CD4-positive, alpha-beta T cell treated with Interleukin-17A for 1 hour (primary cell): ENCODE measurements at regions not wholly inside any gene's neighbourhood (a gene's known extent, or its start where the extent isn't known, plus 50 kb on each side); places are given as distances from the start of the nearest gene placed in this dataset.
"Not testable (repeated sequence)": the region's sequence is repeated elsewhere in the genome, so short reads cannot be mapped to it uniquely, and the experiment has no call there.

Experiments used
- DNase-seq: peaks from one replicate; pipeline ENCODE4 v3.0.0-alpha.2; 2020

DNA sequence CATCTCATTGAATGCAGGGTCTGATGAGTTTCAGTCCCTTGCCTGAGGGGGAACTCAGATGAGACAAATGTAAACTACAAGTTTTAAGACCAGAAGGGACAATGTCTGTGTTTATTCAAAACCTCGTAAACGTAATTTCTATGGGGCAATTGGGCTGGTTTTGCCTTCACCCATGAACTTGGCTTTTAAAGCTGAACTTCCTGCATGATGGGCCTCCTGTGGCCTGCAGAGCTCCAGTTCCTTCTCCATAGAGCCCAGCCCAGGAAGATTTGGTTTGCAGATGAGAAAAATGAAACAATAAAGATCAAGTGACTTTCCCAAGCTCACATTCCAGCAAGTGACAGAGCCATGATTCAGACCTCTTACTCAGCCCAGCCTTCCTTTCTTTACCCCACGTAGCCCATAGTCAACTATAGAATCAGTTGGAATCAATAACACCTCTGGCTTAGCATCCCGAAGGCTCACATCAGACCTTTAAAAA is 612.3 kb downstream of the UTRN start:
- no peak for DNase-seq

DNA sequence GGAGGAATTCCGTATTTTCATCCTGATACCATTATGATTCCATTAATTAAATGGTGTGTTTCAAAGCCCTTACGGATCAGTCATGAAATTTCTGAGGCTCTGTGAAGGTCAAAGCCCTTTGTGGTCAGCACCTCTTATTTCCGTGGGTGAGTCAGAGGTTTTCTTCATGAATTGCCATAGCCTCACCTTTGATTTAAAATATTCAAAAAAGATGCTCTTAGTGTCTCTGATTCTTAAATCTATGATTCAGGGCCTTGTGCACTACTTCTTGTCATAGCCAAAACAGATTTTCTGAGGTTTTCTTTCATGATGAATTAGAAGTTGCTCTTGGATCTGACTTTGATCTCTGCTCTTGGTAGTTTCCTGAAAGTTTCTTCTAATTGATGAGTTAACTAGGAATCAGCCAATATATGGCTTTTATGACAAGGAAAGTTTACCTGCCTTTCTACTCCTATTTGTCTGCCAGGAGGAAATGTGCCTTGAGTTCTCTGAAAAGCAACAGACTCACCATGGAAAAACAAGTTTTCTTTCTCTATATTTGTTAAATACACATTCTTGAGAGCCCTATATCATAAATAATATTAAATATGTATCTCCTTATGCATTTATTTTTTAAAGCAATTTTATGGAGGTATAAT is 613.0 kb downstream of the UTRN start:
- no peak for DNase-seq

DNA sequence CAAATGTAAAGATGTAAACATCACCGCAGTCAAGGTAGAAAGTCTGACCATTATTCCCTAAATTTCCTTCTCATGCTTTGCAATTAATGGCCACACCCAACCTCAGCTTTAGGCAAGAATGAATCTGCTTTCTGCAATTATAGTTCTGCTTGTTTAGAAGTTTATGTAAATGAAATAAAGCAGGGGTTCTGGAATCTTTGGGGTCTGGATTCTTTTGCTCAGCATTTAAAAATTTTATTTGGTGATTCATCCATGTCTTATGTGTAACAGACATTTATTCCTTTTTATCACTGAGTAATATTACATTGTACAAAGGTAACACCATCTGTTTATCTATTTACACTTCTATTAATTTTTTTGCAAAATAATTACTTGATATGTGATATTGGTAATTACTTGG is 613.6 kb downstream of the UTRN start:
- no peak for DNase-seq

DNA sequence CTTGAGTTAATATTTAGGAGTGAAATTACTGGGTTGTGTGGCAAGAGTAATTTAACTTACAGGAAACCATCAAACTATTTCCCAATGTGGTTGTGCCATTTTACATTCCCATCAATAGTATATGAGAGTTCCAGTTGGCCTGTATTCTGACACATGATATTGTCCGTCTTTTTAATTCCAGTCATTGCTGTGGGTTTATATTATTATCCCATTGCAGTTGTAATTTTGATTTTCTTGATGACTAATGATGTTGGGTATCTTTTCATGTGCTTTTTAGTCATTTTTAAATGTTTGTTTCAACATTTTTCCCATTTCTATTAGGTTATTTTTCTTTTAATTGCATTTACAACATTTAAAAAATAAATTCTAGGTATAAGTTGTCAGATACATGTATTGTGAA is 614.0 kb downstream of the UTRN start:
- no peak for DNase-seq

DNA sequence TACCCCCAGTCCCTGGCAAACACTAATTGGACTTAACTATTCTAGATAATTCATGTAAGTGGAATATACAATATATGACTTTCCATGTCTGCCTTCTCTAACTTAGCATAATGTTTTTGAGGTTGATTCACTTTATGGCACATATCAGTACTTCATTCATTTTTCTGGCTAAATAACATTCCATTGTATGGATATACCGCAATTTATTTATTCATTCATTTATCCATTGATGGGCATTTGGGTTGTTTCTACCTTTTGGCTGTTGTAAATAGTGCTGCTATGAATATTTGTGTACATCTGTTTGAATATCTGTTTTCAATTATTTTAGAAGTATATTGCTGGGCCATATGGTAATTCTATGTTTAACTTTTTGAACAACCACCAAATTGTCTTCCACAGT is 616.3 kb downstream of the UTRN start:
- no peak for DNase-seq

DNA sequence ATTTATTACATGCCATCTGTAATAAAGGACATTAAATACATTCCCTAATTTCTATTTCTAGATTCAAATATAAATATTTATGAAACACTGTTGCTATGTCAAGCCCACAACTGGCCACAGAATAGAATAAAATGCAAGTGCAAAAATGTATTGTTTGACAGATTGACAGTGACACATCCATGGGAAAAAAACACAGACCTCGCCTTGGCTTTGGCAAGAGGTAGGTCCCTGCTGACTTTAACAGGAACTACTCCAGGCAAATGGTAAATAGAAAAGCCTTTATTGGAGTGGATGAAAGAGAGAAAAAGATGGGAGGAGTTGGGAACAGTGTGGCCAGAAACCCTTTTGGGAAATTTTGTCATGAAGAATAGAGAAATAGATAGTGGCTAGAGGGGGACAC is 622.9 kb downstream of the UTRN start:
- DNase-seq, result no peak

DNA sequence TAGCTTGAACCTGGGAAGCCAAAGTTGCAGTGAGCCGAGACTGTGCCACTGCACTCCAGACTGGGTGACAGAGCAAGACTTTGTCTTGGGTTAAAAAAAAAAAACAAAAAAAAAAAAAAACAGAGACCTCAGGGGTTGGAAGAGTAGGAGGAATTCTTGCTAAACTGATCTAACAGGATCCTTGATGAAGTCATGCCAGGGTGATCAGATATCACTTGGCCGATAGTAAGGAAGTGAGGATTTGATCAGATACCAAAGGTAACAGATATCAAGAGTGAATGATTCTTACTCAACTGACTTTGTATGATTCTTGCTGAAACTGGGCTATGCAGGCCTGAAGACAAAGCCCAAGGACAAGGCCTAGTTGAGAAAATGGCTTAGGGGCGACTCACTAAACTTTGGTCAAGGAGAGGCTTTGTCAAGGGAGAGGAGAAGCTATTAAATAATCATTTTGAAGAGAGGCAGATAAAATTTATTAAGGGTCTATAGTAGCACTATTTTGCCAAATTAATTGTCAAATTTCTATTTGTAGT is 624.7 kb downstream of the UTRN start:
- no peak for DNase-seq

DNA sequence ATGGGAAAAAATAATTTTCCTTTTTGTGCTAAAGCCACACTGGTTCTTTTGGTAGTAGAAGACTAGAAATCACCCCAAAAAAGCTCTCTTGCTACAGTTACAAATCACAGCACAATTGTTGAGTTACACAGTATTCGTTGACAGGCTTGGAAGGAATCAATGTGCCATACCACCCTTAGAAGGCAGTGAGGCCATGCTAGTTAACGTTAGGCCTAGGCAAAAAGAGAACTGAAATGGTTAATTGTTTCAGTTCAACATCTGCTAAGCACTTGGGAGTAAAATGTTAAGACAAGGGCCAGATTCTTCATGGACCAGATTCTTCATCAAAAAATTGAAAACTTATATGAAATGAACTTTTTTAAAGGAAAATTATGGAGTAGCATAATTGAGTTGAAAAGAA is 626.2 kb downstream of the UTRN start:
- DNase-seq, result no peak

DNA sequence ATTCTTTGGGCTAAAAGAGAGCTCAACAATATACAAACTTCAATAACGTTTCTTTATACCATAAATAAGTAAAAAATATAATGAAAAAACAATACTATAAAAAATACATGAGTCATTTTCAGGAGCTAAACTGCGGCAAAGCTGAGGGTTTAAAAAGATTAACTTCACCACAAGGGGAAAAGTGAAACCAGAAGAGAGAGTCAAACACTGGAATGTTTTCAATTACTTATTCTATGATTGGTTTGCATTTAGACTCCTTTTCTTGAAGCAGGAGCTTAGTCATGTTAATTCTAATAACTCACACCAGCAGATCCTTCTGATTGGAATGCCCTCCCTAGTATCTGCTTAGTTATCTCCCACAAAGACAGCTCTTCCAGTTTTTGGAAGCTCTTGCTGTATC is 627.3 kb downstream of the UTRN start:
- peak; percentile 2 for DNase-seq

DNA sequence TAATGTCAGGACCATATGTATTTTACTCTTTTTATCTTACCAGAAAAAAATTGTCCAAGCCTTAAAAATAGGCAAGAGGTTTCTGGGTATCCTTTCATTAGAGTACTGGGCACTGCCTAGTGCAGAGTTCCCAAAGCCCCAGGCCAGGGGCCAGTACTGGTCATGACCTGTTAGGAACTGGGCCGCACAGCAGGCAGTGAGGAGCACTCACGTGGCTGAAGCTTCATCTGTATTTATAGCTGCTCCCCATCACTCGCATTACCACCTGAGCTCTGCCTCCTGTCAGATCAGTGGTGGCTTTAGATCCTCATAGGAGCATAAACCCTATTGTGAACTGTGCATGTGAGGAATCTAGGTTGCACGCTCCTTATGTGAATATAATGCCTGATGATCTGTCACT is 632.9 kb downstream of the UTRN start:
- no peak for DNase-seq

DNA sequence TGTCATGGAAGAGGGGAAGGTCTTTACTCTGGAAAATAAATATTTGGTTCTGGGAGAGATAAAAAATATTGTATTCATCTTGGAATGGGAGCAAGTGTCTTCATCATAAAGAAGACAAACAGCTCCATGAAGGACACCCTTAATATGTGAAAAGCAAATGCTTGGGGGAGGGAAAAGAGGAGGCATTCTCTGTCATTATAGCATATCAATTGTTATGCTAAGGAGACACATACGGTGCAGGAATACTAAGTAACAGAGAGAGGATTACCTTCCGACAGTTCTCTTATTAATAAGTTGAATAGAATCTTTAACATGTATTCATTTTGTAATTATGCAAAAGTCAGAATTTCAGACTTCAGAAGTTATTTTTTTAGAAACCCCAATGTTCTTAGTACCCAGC is 634.4 kb downstream of the UTRN start:
- no peak for DNase-seq

DNA sequence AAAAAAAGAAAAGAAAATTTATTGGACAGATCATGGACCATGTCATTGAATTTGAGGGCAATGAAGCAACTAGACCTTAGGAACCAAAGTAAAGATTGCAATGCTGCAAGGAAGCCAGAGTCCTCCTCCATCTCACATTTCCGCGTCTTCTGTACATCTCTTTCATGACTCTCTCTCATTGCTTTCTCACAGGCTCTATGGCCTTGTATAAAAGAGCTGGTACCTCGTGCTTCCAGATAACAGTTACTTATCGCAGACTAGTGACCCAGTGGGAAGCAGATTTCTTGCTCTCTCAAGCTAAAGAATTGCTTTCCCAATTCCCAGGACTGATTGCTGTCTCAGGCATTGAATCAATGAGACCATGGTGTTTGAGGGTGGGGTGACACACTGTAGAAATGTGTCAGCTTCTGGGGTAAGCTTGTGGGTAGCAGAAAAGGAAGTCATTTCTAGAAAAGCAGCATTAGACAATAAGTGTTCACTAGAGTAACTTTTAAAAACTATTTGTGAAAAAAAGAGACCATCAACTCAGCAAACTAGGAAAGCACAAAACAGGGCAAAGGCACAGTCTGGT is 635.3 kb downstream of the UTRN start:
- no peak for DNase-seq

DNA sequence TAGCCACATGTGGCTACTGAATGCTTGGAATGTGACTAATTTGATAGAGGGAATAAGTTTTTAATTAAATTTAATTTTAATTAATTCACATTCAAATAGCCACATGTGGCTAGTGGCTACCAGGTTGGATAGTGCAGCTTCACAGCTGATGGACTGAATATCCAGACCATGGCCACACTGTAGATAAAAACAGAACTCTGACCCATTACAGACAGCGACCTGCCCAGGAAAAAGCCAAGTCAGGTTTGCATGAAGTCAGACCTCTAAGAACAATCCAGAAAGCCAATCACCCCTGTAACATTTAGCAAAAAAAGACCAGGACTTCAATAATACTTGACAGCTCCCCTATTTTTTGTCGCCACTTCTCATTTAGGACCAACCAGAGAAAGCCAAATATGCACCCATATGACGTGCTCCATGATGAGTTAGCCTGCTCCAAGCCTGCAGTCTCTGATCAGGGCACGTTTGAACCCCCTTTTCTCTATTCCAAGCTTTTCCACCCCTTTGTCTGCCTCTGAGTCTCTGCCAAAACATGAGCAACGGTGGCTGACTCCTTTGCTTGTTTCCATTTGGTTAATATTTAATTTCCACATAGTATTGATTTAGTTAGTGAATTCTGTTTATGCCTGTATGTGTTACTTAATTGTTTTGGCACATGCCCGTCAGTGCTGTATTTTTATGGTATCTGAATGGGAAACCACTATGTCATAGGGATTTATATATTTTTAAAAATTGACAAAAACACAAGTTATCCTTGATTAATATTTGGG is 636.3 kb downstream of the UTRN start:
- DNase-seq, result no peak

DNA sequence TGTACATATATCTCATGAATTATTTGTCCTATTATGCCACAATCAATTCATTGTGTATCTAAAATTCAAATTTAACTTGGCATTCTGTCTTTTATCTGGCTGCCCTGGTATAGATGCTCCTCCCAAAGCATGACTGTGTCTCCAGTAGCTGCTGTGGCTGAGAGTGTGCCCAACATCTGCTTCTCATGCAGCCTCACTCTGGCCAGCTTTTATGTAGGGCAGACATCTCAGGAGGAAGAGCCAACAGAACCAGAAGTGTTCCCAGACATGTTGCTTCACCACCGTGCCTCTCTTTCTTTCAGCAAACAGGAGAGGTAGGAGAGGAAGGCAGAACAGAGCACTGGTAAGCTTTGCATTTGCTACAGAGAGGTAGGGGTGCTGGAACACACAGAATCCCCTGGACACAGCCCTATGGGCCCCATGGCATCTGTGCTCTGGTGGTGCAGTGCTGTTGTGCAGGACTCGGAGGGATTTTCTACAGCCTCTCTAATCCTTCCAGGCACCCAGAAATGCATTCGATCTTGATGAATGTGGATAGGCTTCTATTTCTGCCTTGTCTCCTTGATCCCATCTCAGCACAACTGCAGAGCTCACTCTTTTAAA is 637.1 kb downstream of the UTRN start:
- no peak for DNase-seq

DNA sequence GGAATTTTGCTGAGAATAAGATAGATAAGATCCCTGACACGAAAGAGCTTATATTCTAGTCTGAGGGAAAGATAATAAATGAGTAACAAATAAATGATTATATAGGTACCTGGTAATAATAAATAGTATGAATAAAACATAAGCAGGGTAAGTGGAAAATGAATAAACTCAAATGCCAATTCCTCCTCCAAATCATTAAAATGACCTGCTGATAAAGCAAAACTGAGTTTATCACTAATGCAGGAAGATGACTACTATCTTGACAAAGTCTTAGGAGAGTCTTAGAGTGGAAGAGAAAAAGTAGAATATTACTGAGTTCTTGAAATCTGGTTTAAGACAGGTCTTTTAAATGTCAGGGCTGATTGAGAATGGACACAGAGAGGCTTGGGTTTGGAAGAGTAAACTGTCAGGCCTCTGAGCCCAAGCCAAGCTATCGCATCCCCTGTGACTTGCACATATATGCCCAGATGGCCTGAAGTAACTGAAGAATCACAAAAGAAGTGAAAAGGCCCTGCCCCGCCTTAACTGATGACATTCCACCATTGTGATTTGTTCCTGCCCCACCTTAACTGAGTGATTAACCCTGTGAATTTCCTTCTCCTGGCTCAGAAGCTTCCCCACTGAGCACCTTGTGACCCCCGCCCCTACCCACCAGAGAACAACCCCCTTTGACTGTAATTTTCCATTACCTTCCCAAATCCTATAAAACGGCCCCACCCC is 637.8 kb downstream of the UTRN start:
- not testable (repeated sequence) for DNase-seq

DNA sequence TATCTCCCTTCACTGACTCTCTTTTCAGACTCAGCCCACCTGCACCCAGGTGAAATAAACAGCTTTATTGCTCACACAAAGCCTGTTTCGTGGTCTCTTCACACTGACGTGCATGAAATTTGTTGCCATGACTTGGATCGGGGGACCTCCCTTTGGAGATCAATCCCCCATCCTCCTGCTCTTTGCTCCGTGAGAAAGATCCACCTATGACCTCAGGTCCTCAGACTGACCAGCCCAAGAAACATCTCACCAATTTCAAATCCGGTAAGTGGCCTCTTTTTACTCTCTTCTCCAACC is 638.3 kb downstream of the UTRN start:
- DNase-seq, result not testable (repeated sequence)

DNA sequence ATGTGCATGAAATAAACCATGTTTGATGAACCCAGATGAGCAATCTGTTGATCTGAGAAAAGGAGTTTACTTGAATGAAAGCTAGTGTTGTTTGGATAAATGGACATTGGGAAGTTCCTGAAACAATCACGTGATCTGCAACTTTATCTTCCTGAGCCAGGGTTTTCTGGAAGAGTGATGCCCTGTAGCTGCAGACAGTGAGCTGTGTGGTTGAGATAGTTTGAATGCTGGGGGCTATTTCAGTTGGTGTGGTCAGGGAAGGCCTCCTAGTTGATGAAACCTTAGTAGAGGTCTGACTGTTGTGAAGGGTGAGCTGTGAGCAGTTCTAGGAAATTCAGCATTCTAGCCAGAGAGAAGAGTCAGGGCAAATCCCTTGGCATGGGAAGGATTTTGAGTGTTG is 643.7 kb downstream of the UTRN start:
- no peak for DNase-seq

DNA sequence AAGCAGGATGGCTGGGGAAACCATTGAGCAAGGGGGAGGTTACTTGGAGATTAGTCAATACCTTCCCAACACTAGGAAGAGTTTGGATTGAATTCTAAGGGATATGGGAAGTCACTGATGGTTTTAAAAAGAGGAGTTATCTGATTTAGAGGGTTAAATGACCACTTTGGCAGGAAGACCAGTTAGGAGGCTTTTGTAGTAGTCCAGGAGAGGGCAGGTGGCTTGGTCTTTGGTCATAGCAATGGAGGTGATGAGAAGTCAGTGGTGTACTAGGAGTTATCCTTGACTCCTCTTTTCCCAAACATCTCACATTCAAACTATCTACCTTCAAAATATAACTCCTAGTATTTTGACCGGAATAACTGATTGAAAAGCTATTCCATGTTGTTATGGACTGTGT is 644.1 kb downstream of the UTRN start:
- no peak for DNase-seq

DNA sequence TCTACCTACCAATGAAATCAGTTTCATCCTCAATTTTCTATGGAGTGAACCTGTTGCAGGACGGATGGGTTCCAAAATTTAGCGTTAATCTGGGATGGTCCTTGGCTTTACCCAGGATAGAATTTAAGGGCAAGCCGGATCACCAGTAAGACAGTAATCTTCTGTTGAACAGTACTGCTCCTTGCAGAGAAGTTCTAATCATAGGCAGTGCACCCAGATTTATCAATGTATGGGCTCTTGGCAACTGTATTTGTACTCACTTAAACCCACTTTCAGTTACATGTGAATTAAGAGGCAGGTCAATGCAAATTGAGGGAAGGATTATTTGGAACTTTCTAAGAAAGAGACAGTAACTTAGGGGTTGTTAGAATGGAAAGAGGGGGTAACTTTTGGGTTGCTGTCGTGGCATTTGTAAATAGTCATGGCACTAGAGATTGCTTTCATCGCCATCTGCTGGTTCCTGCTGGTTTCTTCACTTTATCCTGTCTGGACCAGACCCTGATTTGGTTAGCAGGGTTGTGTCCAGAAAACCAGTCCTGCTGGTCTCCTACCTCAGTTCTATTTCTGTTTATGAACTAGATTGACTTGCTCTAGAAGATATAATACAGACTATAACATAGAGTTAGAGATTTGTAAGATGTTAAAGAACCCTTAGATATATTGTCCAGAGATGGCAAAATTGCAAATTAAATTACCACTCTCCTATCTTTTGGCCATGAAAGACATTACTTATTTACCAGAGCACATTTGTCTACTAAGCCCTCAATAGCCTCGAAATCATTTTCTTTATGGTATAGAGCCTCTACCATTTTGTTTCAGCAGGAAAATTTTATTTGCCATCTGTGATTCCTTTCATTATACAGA is 646.3 kb downstream of the UTRN start:
- DNase-seq, result peak; percentile 32

DNA sequence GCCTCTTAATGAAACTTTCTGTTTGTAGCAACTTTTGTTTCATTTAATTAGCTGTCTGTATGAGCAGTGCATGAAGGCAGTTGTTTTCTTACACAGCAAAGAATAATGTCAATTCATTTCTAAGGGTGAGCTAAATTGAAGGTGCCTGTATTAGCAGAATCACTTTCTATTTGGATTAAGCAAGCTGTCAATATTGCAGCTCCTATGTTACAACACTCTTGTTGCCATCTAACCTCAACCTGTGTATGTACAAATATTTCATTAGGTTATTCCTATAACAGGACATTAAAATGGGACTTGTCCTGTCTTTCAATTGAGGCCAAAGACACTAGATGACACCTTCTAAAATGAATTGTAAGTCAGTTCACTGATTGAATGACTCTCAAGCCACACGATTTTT is 647.5 kb downstream of the UTRN start:
- no peak for DNase-seq

DNA sequence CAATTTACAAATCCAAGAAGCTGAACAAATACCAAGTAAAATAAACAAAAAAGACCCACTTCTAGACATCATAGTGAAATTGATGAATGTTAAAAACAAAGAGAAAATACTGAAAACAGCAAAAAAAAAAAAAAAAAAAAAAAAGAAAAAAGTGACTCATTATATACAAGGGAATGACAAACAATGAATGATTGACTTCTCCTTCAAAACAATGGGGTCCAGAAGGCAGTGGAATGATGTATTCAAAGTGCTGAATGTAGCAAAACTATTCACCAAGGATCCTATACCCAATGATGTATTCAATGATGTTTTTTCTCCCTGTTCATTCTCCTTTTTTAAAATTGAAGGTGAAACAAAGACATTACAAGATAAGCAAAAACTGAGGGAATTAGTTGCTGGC is 650.0 kb downstream of the UTRN start:
- DNase-seq, result no peak

DNA sequence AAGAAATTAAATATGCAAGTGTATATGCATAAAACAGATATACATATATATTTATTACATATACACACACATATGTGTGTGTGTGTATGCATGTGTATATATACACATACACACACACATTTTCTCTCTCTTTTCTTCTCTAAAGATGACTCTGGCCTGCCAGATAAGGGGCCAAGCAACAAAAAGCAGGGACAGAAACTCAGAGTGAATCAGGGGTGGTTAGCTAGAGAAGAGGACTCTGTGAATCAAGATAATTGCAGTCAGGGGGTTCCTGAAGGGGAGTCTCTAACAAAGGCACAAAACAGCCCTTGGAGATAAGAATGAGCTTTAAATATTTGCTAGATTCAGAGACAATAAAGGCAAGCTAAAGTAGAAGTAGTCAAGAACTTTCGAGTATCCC is 650.5 kb downstream of the UTRN start:
- no peak for DNase-seq
